HT-29 (cell line): ENCODE measurements at regions not wholly inside any gene's neighbourhood (a gene's known extent, or its start where the extent isn't known, plus 50 kb on each side); places are given as distances from the start of the nearest gene placed in this dataset.

Experiments
- DNase-seq: peaks from one replicate; pipeline ENCODE4 v3.0.0-alpha.2; 2015; ENCODE audit warnings: low spot score

DNA sequence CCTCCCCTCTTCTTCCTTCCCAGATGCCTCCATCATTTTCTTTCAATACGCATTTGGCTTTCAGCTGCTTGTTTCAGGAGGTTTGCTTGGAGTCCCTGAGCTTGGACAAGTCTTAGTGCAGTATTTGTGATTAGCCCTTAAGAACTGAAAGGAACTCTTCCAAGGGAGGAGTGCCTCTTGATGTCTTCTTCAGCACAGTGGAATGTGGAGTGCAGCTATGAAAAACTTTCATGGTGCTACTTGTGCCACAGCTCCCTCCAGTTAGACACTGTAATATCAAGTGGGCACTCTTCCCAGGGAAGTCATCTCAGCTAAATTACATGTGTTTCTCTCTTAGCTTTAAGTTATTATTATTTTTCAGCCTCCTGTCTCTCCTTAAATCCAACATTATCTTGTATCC lies 173.1 kb downstream of the NECTIN3 start:
- no peak for DNase-seq

GRCh38 chr3:111246967-111247760 lies 175.5 kb downstream of the NECTIN3 start:
- DNase-seq: no peak

DNA sequence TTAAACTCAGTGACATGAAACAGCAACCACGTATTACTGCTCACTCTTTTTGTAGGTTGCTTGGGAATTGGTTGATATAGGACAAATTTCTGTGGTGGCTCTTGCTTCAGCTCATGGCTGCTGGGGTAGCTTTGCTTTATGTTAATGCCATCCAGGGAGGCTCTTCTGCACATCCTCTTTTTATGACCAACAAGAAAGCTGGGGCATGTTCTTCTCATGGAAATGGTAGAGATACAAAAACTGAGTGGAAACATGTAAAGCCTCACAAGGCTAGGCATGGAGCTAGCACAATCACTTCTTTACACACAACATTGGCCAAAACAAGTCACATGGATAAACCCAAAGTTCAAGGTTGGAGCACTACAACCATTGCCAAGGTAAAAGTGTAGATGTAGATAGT lies 176.8 kb downstream of the NECTIN3 start:
- DNase-seq: no peak

- DNase-seq: no peak
Measured at GRCh38 chr3:111249421-111249820, 177.8 kb downstream of the NECTIN3 start.

- DNase-seq: peak; percentile 45
Measured at GRCh38 chr3:111252779-111253178, 181.2 kb downstream of the NECTIN3 start.

- DNase-seq: no peak
Measured at GRCh38 chr3:111253733-111254132, 182.1 kb downstream of the NECTIN3 start.

GRCh38 chr3:111260878-111261277 lies 189.3 kb downstream of the NECTIN3 start:
- DNase-seq: no peak

- no peak for DNase-seq
Measured at GRCh38 chr3:111269777-111270176, 198.2 kb downstream of the NECTIN3 start.

GRCh38 chr3:111277226-111277625 lies 205.6 kb downstream of the NECTIN3 start:
- peak; percentile 33 for DNase-seq

- DNase-seq: no peak
Measured at GRCh38 chr3:111278959-111279358, 207.3 kb downstream of the NECTIN3 start.

DNA sequence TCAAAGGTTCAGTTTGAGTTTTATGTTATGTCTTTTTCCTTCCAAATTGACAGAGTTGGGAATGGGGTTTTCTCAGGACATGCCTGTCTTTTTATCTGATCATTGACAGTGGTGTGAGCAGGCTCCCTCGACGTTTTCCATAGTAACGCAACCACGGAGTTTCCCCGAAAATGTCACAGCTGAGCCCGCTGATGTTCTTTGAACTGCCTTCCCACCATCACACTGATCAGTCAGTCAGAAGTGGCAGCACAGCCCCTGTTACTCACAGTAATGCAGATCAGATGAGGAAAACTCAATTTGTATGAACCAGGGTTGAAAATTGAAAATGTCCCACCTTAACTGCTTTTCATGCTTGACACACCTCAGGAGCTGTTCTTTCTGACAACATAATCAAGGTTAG lies 210.4 kb downstream of the NECTIN3 start:
- no peak for DNase-seq

GRCh38 chr3:111283165-111283564 lies 211.5 kb downstream of the NECTIN3 start:
- DNase-seq: no peak

- no peak for DNase-seq
Measured at GRCh38 chr3:111284503-111285183, 213.0 kb downstream of the NECTIN3 start.

- DNase-seq: no peak
Measured at GRCh38 chr3:111285184-111285538, 213.5 kb downstream of the NECTIN3 start.

DNA sequence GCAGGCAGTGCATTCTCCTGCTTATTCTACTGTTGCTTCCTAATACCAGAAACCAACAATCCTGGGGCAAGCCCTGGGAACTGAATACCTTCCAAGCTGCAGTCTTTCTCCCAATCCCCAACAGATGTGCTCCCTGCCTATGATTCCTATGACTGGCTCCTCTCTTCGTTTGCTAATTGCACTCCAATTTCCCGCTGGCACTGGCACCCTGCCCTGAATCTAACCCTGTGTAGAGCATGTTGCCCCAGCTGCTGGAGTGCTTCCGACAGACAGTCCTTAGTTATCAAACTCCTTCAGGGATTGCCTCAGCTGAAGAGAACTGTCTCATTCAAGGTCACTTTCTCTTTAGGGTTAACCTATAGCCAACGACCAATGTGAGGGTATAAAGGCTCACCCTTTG lies 214.1 kb downstream of the NECTIN3 start:
- no peak for DNase-seq

GRCh38 chr3:111286746-111287145 lies 215.1 kb downstream of the NECTIN3 start:
- no peak for DNase-seq

GRCh38 chr3:111292117-111292516 lies 220.5 kb downstream of the NECTIN3 start:
- DNase-seq: no peak

DNA sequence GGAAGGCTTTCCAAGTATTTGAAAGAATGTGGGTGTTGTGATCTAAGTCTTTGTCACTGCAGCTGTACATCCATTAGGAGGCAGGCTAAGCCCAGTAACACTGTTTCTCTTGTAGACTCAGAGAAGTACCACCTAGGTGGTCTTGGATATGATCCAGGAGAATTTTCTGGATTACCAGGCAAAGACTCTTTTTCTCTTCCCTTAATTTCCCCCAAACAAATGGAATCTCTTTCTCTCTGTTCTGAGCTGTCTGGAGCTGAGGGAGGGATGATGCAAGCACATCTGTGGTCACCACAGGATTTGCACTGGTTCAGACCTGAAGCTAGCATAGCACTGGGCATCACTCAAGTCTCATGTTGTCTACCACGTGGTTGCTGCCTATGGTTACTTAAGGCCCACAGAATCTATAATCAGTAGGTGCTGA lies 227.6 kb downstream of the NECTIN3 start:
- DNase-seq: no peak

DNA sequence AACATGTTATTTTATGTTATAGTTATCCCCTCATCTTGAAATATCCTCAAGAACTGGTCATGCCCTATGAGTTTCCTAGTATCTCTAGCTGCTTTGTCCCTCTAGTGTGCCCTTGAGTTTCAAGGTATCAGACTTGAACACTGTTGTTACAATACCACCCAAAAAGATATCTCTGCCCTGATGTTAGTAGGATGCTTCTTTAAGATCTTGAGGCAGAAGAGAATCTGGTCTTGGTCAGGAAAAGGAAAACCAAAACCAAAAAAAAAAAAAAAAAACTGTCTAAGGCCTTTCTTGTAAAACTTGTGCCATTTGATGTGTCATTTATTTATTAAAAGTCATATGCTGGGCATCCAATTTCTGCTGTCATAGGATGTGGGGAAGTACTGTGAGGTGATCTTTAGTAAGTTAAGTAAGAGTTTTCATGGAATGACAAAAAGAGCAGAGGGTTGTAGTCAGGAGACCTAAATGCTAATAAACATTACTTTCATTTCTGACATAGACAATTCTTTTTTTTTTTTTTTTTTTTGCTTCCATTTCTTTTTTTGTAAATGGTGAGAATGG lies 229.7 kb downstream of the NECTIN3 start:
- DNase-seq: no peak

DNA sequence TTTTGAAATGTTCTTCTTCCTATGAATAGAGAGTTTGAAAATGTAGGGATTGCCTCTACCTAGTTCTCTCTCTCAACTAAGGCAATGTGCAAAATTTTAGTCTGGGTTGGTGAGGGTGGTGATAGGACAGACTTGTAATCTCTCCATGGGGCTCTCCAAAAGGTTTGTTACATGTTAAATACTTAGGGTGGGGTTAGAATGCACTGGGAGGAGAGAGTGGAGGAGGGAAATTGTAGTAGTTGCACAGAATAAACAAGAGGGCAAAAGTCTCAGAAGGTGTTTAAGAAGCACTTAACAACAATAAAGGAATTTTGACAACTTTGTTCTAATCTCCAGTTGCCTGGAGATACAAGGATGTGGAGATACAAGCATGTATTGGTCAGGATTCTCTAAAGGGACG lies 230.4 kb downstream of the NECTIN3 start:
- no peak for DNase-seq

DNA sequence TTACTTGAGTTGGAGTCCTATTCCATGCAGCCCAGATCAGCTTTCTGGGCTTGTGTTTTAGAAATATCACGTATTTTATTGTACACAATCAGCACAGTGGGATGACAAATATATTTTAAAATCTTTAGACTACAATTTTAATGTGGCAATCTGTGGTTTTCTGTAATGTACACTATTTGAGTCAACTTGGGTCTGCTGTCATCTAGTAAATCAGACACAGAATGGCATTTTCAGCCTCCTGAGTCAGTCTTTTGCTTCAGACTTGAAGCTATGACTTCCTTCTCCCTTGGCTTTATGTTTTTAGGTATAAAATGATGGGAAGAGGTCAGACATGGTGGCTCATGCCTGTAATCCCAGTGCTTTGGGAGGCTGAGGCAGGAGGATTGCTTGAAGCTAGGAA lies 232.1 kb downstream of the NECTIN3 start:
- DNase-seq: no peak

DNA sequence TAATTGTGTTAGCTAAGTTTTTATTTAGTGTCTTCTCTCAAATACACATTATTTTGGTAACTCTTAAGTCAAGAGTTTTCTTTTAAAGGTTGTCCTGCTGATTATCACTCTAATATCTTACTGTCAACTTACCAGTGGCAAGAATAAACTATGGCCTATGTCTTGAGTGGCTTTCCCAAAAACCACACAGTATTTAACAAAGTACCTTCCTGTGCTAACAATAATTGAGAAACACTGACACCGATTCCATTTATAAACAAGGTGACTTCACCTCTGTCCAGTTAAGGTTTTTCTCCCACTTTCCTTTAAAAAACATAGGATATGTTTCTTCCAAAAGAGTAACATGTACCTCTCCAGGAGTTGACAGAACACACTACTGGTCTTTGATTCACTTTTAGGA lies 234.3 kb upstream of the CD96 start:
- no peak for DNase-seq

DNA sequence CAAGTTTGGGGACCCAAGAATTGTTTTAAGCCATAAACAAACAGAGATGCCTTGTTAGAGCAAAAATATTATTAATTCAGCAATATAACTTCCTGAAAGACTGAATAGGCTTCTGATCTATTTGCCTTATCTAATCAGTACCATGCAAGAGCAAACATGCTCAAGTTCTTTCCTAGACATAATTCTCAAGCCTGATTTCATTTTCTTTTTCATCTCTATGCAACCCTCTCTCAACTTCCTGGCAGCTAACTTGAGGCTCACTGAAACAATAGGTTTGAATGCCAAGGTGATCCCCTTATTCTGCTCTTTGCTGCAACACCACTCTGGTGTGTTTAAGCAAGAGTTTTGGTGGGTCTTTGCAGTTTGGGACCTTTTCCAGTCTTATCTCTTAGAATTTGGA lies 230.9 kb upstream of the CD96 start:
- DNase-seq: no peak
